ENCODE measurements at regions not wholly inside any gene's neighbourhood (a gene's known extent, or its start where the extent isn't known, plus 50 kb on each side); places are given as distances from the start of the nearest gene placed in this dataset.

GRCh38 chr12:118553856-118554504, 177.6 kb downstream of the SUDS3 start:
- DNase-seq (no peak), ATAC-seq (ENCODE audit: insufficient read depth, low FRiP score) (no peak)
- no peak for TF ChIP-seq CTCF (IDR thresholded peaks at IDR 0.05; ENCODE audit: control extremely low read depth, extremely low read depth)
- no peaks in the 10 kb centered on the region for H3K36me3 ChIP-seq (ENCODE audit: control insufficient read depth in 4 of 4, insufficient read depth in 4 of 4, low read length in 4 of 4)
- no peak overlapping the region for H3K4me3 ChIP-seq
- H3K9me3 ChIP-seq (ENCODE audit: control insufficient read depth in 4 of 4, insufficient read depth in 3 of 4, low read length in 3 of 4), result peaks cover 0 to 2% (median 0%) of the 10 kb centered on the region in 4 donors
- H3K9ac ChIP-seq (ENCODE audit: insufficient read depth in 1 of 2, low read length in 2 of 2), result no peak overlapping the region
- H3K4me1 ChIP-seq (ENCODE audit: control insufficient read depth in 5 of 5, insufficient read depth in 5 of 5, low read length in 5 of 5), result no peaks in the 10 kb centered on the region
- no peak overlapping the region for H3K27ac ChIP-seq (ENCODE audit: low read depth in 1 of 2, low read length in 1 of 2)
- 63 to 77% methylated on average over 5 of the region's 5 CpGs for WGBS, 2 donors
- no peaks in the 10 kb centered on the region for H3K27me3 ChIP-seq (ENCODE audit: control insufficient read depth in 3 of 3, insufficient read depth in 3 of 3, low read length in 2 of 3)

- Histone ChIP-seq H3K9ac (ENCODE audit: insufficient read depth in 1 of 2, low read length in 2 of 2) (no peak overlapping the region), H3K27me3 (ENCODE audit: control insufficient read depth in 3 of 3, insufficient read depth in 3 of 3, low read length in 2 of 3) (peaks cover 0 to 5% (median 0%) of the 10 kb centered on the region in 3 donors), H3K4me1 (ENCODE audit: control insufficient read depth in 5 of 5, insufficient read depth in 5 of 5, low read length in 5 of 5) (no peaks in the 10 kb centered on the region), H3K9me3 (ENCODE audit: control insufficient read depth in 4 of 4, insufficient read depth in 3 of 4, low read length in 3 of 4) (no peaks in the 10 kb centered on the region), H3K36me3 (ENCODE audit: control insufficient read depth in 4 of 4, insufficient read depth in 4 of 4, low read length in 4 of 4) (no peaks in the 10 kb centered on the region), H3K4me3 (no peak overlapping the region), H3K27ac (ENCODE audit: low read depth in 1 of 2, low read length in 1 of 2) (no peak overlapping the region)
- no peak for DNase-seq
- no peak for ATAC-seq (ENCODE audit: insufficient read depth, low FRiP score)
- TF ChIP-seq CTCF (IDR thresholded peaks at IDR 0.05; ENCODE audit: control extremely low read depth, extremely low read depth), result no peak
- 83 to 86% methylated on average over 4 of the region's 4 CpGs for WGBS, 2 donors
These were observed 182.6 kb downstream of the SUDS3 start for GRCh38 chr12:118558941-118559340.

- no peaks in the 10 kb centered on the region for H3K4me1 ChIP-seq (ENCODE audit: control insufficient read depth in 5 of 5, insufficient read depth in 5 of 5, low read length in 5 of 5)
- no peak overlapping the region for H3K9ac ChIP-seq (ENCODE audit: insufficient read depth in 1 of 2, low read length in 2 of 2)
- no peaks in the 10 kb centered on the region for H3K9me3 ChIP-seq (ENCODE audit: control insufficient read depth in 4 of 4, insufficient read depth in 3 of 4, low read length in 3 of 4)
- 73% methylated on average over 4 of the region's 4 CpGs for WGBS, 2 donors
- H3K4me3 ChIP-seq, result no peak overlapping the region
- ATAC-seq (ENCODE audit: insufficient read depth, low FRiP score) (no peak), DNase-seq (no peak)
- no peak overlapping the region for H3K27ac ChIP-seq (ENCODE audit: low read depth in 1 of 2, low read length in 1 of 2)
- peaks cover 0 to 5% (median 0%) of the 10 kb centered on the region in 3 donors for H3K27me3 ChIP-seq (ENCODE audit: control insufficient read depth in 3 of 3, insufficient read depth in 3 of 3, low read length in 2 of 3)
- H3K36me3 ChIP-seq (ENCODE audit: control insufficient read depth in 4 of 4, insufficient read depth in 4 of 4, low read length in 4 of 4), result no peaks in the 10 kb centered on the region
- no peak for TF ChIP-seq CTCF (IDR thresholded peaks at IDR 0.05; ENCODE audit: control extremely low read depth, extremely low read depth)
These were observed 184.4 kb downstream of the SUDS3 start for GRCh38 chr12:118560733-118561132.

- no peak for ATAC-seq (ENCODE audit: insufficient read depth, low FRiP score)
These were observed 195.4 kb downstream of the SUDS3 start for GRCh38 chr12:118571730-118572129.

More at GRCh38 chr12:118571730-118572129, 195.4 kb downstream of the SUDS3 start:
- Histone ChIP-seq H3K27me3 (ENCODE audit: control insufficient read depth in 3 of 3, insufficient read depth in 3 of 3, low read length in 2 of 3) (no peaks in the 10 kb centered on the region), H3K36me3 (ENCODE audit: control insufficient read depth in 4 of 4, insufficient read depth in 4 of 4, low read length in 4 of 4) (no peaks in the 10 kb centered on the region), H3K4me1 (ENCODE audit: control insufficient read depth in 5 of 5, insufficient read depth in 5 of 5, low read length in 5 of 5) (no peaks in the 10 kb centered on the region), H3K9me3 (ENCODE audit: control insufficient read depth in 4 of 4, insufficient read depth in 3 of 4, low read length in 3 of 4) (peaks cover 0 to 8% (median 0%) of the 10 kb centered on the region in 4 donors), H3K27ac (ENCODE audit: low read depth in 1 of 2, low read length in 1 of 2) (no peak overlapping the region), H3K9ac (ENCODE audit: insufficient read depth in 1 of 2, low read length in 2 of 2) (no peak overlapping the region), H3K4me3 (no peak overlapping the region)
- DNase-seq, result no peak
- WGBS, 2 donors, result 82 to 88% methylated on average over 5 of the region's 5 CpGs
- TF ChIP-seq CTCF (IDR thresholded peaks at IDR 0.05; ENCODE audit: control extremely low read depth, extremely low read depth), result no peak

All from lung (tissue), 11 donors.